HEK293T (cell line): ENCODE measurements at regions not wholly inside any gene's neighbourhood (a gene's known extent, or its start where the extent isn't known, plus 50 kb on each side); places are given as distances from the start of the nearest gene placed in this dataset.

ENCODE experiments used
- CTCF ChIA-PET: fragments of 350-600 bp; formaldehyde crosslinking; extraction: SDS; loops from one replicate; lab custom pipeline; 2021; ENCODE audit warnings: antibody characterized with exemption, inconsistent platforms; lab: Yijun Ruan, JAX
- POLR2A ChIA-PET: fragments of 350-600 bp; formaldehyde crosslinking; extraction: SDS; loops from one replicate; lab custom pipeline; 2020; ENCODE audit warnings: antibody characterized with exemption, inconsistent platforms; lab: Yijun Ruan, JAX
- DNase-seq: peaks from one replicate; pipeline ENCODE4 v3.0.0; 2012; ENCODE audit warnings: mixed read lengths; ENCODE audit errors: extremely low spot score
- ARNT ChIP-seq: fragments of 450-650 bp; IDR thresholded peaks from 2 replicates; pipeline ENCODE4 v1.6.1; 2017; ENCODE audit warnings: mild to moderate bottlenecking
- BHLHE40 ChIP-seq: fragments of 450-650 bp; IDR thresholded peaks from 2 replicates; pipeline ENCODE4 v1.6.1; 2016; ENCODE audit warnings: mild to moderate bottlenecking, moderate library complexity, borderline replicate concordance
- CTBP1 ChIP-seq: fragments of 450-650 bp; IDR thresholded peaks from 2 replicates; pipeline ENCODE4 v1.6.1; 2016; ENCODE audit warnings: borderline replicate concordance
- ELF4 ChIP-seq: fragments of 450-650 bp; IDR thresholded peaks from 2 replicates; pipeline ENCODE4 v1.6.1; 2017; ENCODE audit warnings: antibody characterized with exemption
- FOXA1 ChIP-seq: fragments of 450-650 bp; IDR thresholded peaks from 2 replicates; pipeline ENCODE4 v1.6.1; 2016; ENCODE audit warnings: mild to moderate bottlenecking
- FOXK2 ChIP-seq: fragments of 450-650 bp; IDR thresholded peaks from 2 replicates; pipeline ENCODE4 v1.6.1; 2016; ENCODE audit warnings: mild to moderate bottlenecking
- FOXM1 ChIP-seq: fragments of 450-650 bp; IDR thresholded peaks from 2 replicates; pipeline ENCODE4 v1.6.1; 2017; ENCODE audit warnings: mild to moderate bottlenecking, borderline replicate concordance
- HDGF ChIP-seq: fragments of 450-650 bp; IDR thresholded peaks from 2 replicates; pipeline ENCODE4 v1.6.1; 2017; ENCODE audit warnings: antibody characterized with exemption, borderline replicate concordance
- L3MBTL2 ChIP-seq: fragments of 450-650 bp; conservative IDR thresholded peaks from 2 replicates; pipeline ENCODE4 v1.6.1; 2016; ENCODE audit warnings: mild to moderate bottlenecking
- LEF1 ChIP-seq: fragments of 450-650 bp; IDR thresholded peaks from 2 replicates; pipeline ENCODE4 v1.6.1; 2017; ENCODE audit warnings: mild to moderate bottlenecking, borderline replicate concordance
- NFRKB ChIP-seq: fragments of 450-650 bp; IDR thresholded peaks from 2 replicates; pipeline ENCODE4 v1.6.1; 2016; ENCODE audit warnings: mild to moderate bottlenecking, moderate library complexity
- SP1 ChIP-seq: fragments of 450-650 bp; IDR thresholded peaks from 2 replicates; pipeline ENCODE4 v1.6.1; 2017
- SUZ12 ChIP-seq: fragments of 450-650 bp; IDR thresholded peaks from 2 replicates; pipeline ENCODE4 v1.6.1; 2016; ENCODE audit warnings: mild to moderate bottlenecking
- TARDBP ChIP-seq: fragments of 450-650 bp; IDR thresholded peaks from 2 replicates; pipeline ENCODE4 v1.6.1; 2016
- ZNF384 ChIP-seq: fragments of 450-650 bp; IDR thresholded peaks from 2 replicates; pipeline ENCODE4 v1.6.1; 2016
- TF ChIP-seq, protein P1 (sequence below): fragments of 450-650 bp; IDR thresholded peaks from 2 replicates; pipeline ENCODE4 v1.6.1; 2016

GRCh38 chr13:30024125-30024865 is 173.9 kb upstream of the UBL3 start:
- TF ChIP-seq ELF4 (no peak), NFRKB (no peak), FOXM1 (no peak), SP1 (no peak), ZNF384 (no peak), HDGF (no peak), LEF1 (no peak), FOXK2 (no peak)
- TF ChIP-seq, protein P1, sequence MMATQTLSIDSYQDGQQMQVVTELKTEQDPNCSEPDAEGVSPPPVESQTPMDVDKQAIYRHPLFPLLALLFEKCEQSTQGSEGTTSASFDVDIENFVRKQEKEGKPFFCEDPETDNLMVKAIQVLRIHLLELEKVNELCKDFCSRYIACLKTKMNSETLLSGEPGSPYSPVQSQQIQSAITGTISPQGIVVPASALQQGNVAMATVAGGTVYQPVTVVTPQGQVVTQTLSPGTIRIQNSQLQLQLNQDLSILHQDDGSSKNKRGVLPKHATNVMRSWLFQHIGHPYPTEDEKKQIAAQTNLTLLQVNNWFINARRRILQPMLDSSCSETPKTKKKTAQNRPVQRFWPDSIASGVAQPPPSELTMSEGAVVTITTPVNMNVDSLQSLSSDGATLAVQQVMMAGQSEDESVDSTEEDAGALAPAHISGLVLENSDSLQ: no peak
- DNase-seq: no peak
- POLR2A ChIA-PET: no interaction called here
- CTCF ChIA-PET: no interaction called here

DNA sequence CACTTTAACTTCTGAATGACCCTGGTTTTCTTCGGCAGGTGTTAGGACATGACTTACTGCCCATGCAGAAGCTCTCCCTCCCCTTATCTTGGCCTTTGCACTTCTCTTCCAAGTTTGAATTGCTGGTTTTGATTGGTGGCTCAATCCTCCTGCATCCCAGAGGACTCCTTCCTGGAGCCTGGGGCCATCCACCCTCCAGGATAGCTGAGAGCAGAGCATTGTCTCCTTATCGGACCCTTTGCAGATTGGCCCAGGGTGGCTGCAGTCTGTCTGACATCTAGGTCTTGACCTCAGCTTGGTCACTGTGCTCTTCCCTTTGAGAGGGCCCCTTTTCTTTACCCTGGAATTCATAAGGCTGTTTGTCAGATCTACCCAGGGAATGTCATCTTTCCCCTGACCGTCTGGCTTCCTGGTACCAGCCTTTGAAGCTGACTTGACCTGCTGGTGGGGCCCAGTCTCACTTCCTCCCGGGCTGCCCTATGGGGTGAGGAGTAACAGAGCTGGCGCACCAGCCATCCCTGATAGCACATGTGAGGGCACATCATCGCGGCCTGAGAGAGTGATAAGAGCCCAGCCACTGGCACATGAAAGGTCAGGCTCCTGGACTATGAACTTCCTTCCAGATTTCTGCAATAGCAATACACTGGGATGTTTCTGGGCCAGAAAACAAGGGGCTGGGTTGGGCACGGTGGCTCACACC is 172.9 kb upstream of the UBL3 start:
- CTCF ChIA-PET: no interaction called here
- POLR2A ChIA-PET: no interaction called here

DNA sequence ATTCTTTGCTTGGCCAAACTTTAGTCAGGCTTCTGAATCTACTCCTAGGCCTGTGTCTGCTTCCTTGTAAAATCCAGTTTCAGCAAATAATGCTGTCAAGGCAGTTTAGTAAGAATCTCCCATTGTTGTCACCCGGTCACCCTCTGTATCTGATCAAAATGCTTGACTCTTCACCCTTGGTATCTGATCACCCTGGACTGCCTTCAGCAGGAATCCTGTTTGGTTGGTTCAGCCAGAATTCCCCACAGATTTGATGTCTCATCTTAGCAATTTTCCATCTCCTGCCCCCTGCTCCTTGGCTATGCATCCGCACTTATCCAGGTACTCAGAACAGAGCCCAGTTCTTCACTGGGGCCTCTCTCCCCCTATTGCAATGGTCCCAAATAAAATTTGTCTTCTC is 172.4 kb upstream of the UBL3 start:
- POLR2A ChIA-PET: no interaction called here
- TF ChIP-seq, protein P1: no peak
- TF ChIP-seq ELF4: no peak
- TF ChIP-seq ZNF384: no peak
- no peak for TF ChIP-seq NFRKB
- no peak for DNase-seq
- CTCF ChIA-PET: no interaction called here

More for the DNA sequence above, 172.9 kb upstream of the UBL3 start:
- no peak for DNase-seq
- TF ChIP-seq TARDBP (no peak), LEF1 (no peak), SUZ12 (no peak), FOXM1 (no peak), ARNT (no peak), L3MBTL2 (no peak), FOXA1 (no peak)

- TF ChIP-seq HDGF (no peak), NFRKB (no peak), ELF4 (no peak), SP1 (no peak), ARNT (no peak), CTBP1 (no peak)
- DNase-seq: no peak
- POLR2A ChIA-PET: no interaction called here
- CTCF ChIA-PET: no interaction called here
Measured at GRCh38 chr13:30022256-30022655, 171.8 kb upstream of the UBL3 start.

DNA sequence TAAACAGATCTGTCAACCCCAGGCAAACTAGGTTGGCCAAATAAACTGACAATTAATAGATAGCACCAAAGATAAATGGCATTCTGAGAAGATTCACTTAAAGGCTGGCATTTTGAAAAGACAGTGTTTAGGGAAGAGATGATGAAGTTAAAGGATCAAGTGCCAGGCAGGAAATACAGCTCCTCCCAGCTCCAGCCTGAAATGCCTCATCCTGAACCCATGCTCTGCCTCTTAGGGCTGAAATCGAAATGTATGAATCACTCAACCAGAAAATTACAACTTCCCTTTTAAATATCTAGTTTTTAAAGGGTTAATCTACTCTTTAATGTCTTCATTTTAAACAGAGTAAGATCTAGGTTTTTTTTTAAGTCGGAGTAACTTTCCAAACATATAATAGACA is 171.2 kb upstream of the UBL3 start:
- CTCF ChIA-PET: no interaction called here
- POLR2A ChIA-PET: no interaction called here
- DNase-seq: no peak
- TF ChIP-seq L3MBTL2 (no peak), ELF4 (no peak), HDGF (no peak), FOXM1 (no peak), TARDBP (no peak), SP1 (no peak), ARNT (no peak), CTBP1 (no peak), NFRKB (no peak)

GRCh38 chr13:30020726-30021312 is 170.4 kb upstream of the UBL3 start:
- CTCF ChIA-PET: no interaction called here
- POLR2A ChIA-PET: no interaction called here
- no peak for DNase-seq
- TF ChIP-seq ELF4: no peak

DNA sequence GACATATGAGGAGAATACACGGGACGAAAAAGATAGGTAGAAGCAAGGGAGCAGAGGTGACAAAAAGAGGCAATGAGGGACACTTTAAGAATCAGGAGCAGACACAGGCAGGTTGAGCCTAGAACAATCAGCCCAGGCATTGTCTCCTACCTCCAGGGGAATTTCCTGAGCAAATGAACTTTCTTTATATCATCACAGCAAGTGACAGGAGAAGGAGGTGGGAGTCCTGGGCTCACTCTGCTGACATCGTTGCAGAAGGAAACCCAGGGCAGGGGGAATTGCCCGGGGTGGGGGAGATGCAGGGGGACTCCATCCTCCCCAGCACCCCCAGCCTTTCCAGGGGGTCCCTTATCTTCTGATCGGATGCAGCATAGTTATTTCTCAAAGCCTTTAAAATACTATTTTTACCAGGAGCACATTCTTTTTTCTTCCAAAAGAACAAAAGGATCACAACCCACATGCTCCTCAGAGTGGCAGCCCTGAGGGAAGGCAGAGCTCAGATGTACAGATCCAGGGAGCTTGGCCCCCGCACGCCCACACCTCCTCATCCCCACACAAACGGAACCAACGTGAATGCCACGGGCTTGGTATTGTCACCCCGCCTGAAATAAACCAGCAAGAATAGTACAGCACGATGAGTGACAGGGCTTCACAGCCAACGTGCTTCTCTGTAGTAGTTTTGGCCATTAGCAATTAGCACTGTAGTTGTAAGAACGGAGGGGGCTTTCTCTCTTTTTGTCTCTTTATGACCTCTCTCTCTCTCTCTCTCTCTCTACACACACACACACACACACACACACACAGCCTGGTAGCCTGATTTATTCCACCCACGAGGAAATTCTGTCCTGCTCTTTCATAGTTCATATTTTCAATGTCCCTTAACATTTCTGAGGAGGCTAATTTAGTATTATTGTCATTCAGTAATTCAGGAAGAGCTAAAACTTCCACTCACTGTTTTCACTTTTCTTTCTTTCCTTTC is 169.5 kb upstream of the UBL3 start:
- ChIA-PET CTCF (no interaction called here), POLR2A (no interaction called here)
- no peak for TF ChIP-seq BHLHE40
- TF ChIP-seq SP1: no peak
- TF ChIP-seq ARNT: no peak
- DNase-seq: no peak
